ENCODE measurements at regions not wholly inside any gene's neighbourhood (a gene's known extent, or its start where the extent isn't known, plus 50 kb on each side); places are given as distances from the start of the nearest gene placed in this dataset.

DNA sequence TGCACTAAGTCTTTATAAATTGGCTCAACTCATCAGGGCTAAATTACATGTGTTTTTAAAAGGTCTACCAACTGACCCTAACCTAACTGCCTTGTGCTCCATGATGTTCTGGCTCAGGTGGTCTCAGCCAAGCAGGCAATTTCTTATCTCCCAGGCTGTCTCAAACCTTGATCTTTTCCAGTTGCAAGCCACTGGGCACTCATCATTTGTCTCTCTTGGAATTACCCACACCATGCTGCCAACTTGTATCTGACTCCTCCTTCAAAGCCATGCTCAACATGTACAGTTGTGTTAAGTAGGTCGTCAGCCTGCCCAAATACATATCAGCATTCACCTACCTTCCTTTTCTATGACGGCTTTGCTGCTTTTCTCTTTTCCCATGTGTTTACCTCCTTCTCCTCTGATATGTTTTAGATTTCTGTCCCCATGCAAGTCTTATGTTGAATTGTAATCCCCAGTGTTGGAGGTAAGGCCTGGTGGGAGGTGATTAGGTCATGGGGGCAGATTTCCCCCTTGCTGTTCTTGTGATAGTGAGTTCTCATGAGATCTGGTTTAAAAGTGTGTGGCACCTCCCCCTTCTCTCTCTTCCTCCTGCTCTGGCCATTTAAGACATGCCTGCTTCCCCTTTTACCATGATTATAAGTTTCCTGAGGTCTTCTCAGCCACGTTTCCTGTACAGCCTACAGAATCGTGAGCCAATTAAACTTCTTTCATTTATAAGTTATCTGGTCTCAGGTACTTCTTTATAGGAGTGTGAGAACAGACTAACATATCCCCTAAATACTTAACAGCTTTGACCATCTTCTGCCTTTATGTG, 130.0 kb downstream of the ELAPOR2 start:
- Histone ChIP-seq H3K36me3 (ENCODE audit: low read depth) (no peaks in the 10 kb centered on the region), H3K4me3 (no peak overlapping the region), H3K9me3 (no peaks in the 10 kb centered on the region), H3K4me1 (ENCODE audit: low read depth) (no peaks in the 10 kb centered on the region)
- DNase-seq = no peak
- intact Hi-C loops (cut with DNase I, micrococcal nuclease) = loop anchor here (5.0 to 10.0 kb wide), 3 partner anchors 215 to 308 kb away; no protein-coding TSS in a partner anchor
- no peak for TF ChIP-seq CTCF (IDR thresholded peaks at IDR 0.05)
- no peak for ATAC-seq

GRCh38 chr7:86928308-86928707, 131.1 kb downstream of the ELAPOR2 start:
- Histone ChIP-seq H3K36me3 (ENCODE audit: low read depth) (no peaks in the 10 kb centered on the region), H3K4me1 (ENCODE audit: low read depth) (no peaks in the 10 kb centered on the region), H3K4me3 (no peak overlapping the region), H3K9me3 (no peaks in the 10 kb centered on the region)
- intact Hi-C loops (cut with DNase I, micrococcal nuclease) = loop anchor here in 1 of 2 donors (5.0 kb wide), 2 partner anchors 219 to 309 kb away; no protein-coding TSS in a partner anchor
- ATAC-seq (no peak), DNase-seq (no peak)
- no peak for TF ChIP-seq CTCF (IDR thresholded peaks at IDR 0.05)

- intact Hi-C loops (cut with DNase I, micrococcal nuclease) = loop anchor here in 1 of 2 donors (5.0 kb wide), 2 partner anchors 221 to 311 kb away; no protein-coding TSS in a partner anchor
- Histone ChIP-seq H3K4me1 (ENCODE audit: low read depth) (no peaks in the 10 kb centered on the region), H3K9me3 (no peaks in the 10 kb centered on the region), H3K36me3 (ENCODE audit: low read depth) (no peaks in the 10 kb centered on the region), H3K4me3 (no peak overlapping the region)
- ATAC-seq = peak; percentile 76
- TF ChIP-seq CTCF (IDR thresholded peaks at IDR 0.05) = peak; percentile 45
- peak in 1 of 3 donors; percentile 58 for DNase-seq
Observed at GRCh38 chr7:86926732-86927131, 132.7 kb downstream of the ELAPOR2 start.

- Histone ChIP-seq H3K9me3 (no peaks in the 10 kb centered on the region), H3K36me3 (ENCODE audit: low read depth) (no peaks in the 10 kb centered on the region), H3K4me3 (no peak overlapping the region), H3K4me1 (ENCODE audit: low read depth) (no peaks in the 10 kb centered on the region)
- ATAC-seq = peak; percentile 75
- no peak for TF ChIP-seq CTCF (IDR thresholded peaks at IDR 0.05)
- DNase-seq = peak in 1 of 3 donors; percentile 62
- intact Hi-C loops (cut with DNase I, micrococcal nuclease) = loop anchor here in 1 of 2 donors (5.0 kb wide), 2 partner anchors 222 to 312 kb away; no protein-coding TSS in a partner anchor
Observed at GRCh38 chr7:86925221-86925620, 134.2 kb downstream of the ELAPOR2 start.

GRCh38 chr7:86923527-86923926, 135.9 kb downstream of the ELAPOR2 start:
- no peaks in the 10 kb centered on the region for H3K9me3 ChIP-seq
- no peak for DNase-seq
- no peaks in the 10 kb centered on the region for H3K4me1 ChIP-seq (ENCODE audit: low read depth)
- ATAC-seq = no peak
- H3K4me3 ChIP-seq = no peak overlapping the region
- H3K36me3 ChIP-seq (ENCODE audit: low read depth) = no peaks in the 10 kb centered on the region
- intact Hi-C loops (cut with DNase I, micrococcal nuclease) = no loop called here
- TF ChIP-seq CTCF (IDR thresholded peaks at IDR 0.05) = no peak
